ENCODE measurements at regions not wholly inside any gene's neighbourhood (a gene's known extent, or its start where the extent isn't known, plus 50 kb on each side); places are given as distances from the start of the nearest gene placed in this dataset.
"Not testable (repeated sequence)": the region's sequence is repeated elsewhere in the genome, so short reads cannot be mapped to it uniquely, and the experiment has no call there.

GRCh38 chr14:104266631-104267575, 128.5 kb downstream of the KIF26A start:
- FAIRE-seq, result no peak
- TF ChIP-seq TAF1 (IDR thresholded peaks at IDR 0.05; ENCODE audit: borderline replicate concordance, low read depth, low read length) (no peak), POLR2A (IDR thresholded peaks at IDR 0.05; ENCODE audit: low read depth, low read length) (no peak), POLR2AphosphoS5 (IDR thresholded peaks at IDR 0.05; ENCODE audit: low read depth, low read length) (no peak)
- no peak for DNase-seq (ENCODE audit: insufficient read length)

GRCh38 chr14:104267895-104268294, 129.5 kb downstream of the KIF26A start:
- DNase-seq (ENCODE audit: insufficient read length) (no peak), FAIRE-seq (no peak)
- no peak for TF ChIP-seq POLR2A (IDR thresholded peaks at IDR 0.05; ENCODE audit: low read depth, low read length)
- TF ChIP-seq TAF1 (IDR thresholded peaks at IDR 0.05; ENCODE audit: borderline replicate concordance, low read depth, low read length), result no peak
- no peak for TF ChIP-seq POLR2AphosphoS5 (IDR thresholded peaks at IDR 0.05; ENCODE audit: low read depth, low read length)

- no peak for DNase-seq (ENCODE audit: insufficient read length)
- FAIRE-seq, result no peak
- TF ChIP-seq POLR2AphosphoS5 (IDR thresholded peaks at IDR 0.05; ENCODE audit: low read depth, low read length) (no peak), TAF1 (IDR thresholded peaks at IDR 0.05; ENCODE audit: borderline replicate concordance, low read depth, low read length) (no peak), POLR2A (IDR thresholded peaks at IDR 0.05; ENCODE audit: low read depth, low read length) (no peak)
Measured at GRCh38 chr14:104268295-104268694, 129.9 kb downstream of the KIF26A start.

- FAIRE-seq (no peak), DNase-seq (ENCODE audit: insufficient read length) (no peak)
Measured at GRCh38 chr14:104268725-104269436, 130.5 kb downstream of the KIF26A start.

GRCh38 chr14:104269511-104270241, 131.3 kb downstream of the KIF26A start:
- peak; percentile 46 for FAIRE-seq
- not testable (repeated sequence) for DNase-seq (ENCODE audit: insufficient read length)

More at GRCh38 chr14:104268725-104269436, 130.5 kb downstream of the KIF26A start:
- no peak for TF ChIP-seq POLR2AphosphoS5 (IDR thresholded peaks at IDR 0.05; ENCODE audit: low read depth, low read length)
- no peak for TF ChIP-seq TAF1 (IDR thresholded peaks at IDR 0.05; ENCODE audit: borderline replicate concordance, low read depth, low read length)
- TF ChIP-seq POLR2A (IDR thresholded peaks at IDR 0.05; ENCODE audit: low read depth, low read length), result no peak

- TF ChIP-seq TAF1 (IDR thresholded peaks at IDR 0.05; ENCODE audit: borderline replicate concordance, low read depth, low read length), result no peak
- TF ChIP-seq POLR2AphosphoS5 (IDR thresholded peaks at IDR 0.05; ENCODE audit: low read depth, low read length), result no peak
- no peak for TF ChIP-seq POLR2A (IDR thresholded peaks at IDR 0.05; ENCODE audit: low read depth, low read length)
- DNase-seq (ENCODE audit: insufficient read length), result no peak
- FAIRE-seq, result no peak
Measured at GRCh38 chr14:104271391-104271790, 133.0 kb downstream of the KIF26A start.

- FAIRE-seq (no peak), DNase-seq (ENCODE audit: insufficient read length) (no peak)
- TF ChIP-seq TAF1 (IDR thresholded peaks at IDR 0.05; ENCODE audit: borderline replicate concordance, low read depth, low read length) (no peak), POLR2AphosphoS5 (IDR thresholded peaks at IDR 0.05; ENCODE audit: low read depth, low read length) (no peak), POLR2A (IDR thresholded peaks at IDR 0.05; ENCODE audit: low read depth, low read length) (no peak)
Measured at GRCh38 chr14:104274806-104275205, 136.4 kb downstream of the KIF26A start.

GRCh38 chr14:104277416-104278213, 139.2 kb downstream of the KIF26A start:
- FAIRE-seq, result no peak
- TF ChIP-seq TAF1 (IDR thresholded peaks at IDR 0.05; ENCODE audit: borderline replicate concordance, low read depth, low read length) (no peak), POLR2AphosphoS5 (IDR thresholded peaks at IDR 0.05; ENCODE audit: low read depth, low read length) (no peak), POLR2A (IDR thresholded peaks at IDR 0.05; ENCODE audit: low read depth, low read length) (no peak)
- DNase-seq (ENCODE audit: insufficient read length), result peak; percentile 5

GRCh38 chr14:104278214-104278534, 139.8 kb downstream of the KIF26A start:
- DNase-seq (ENCODE audit: insufficient read length) (no peak), FAIRE-seq (no peak)
- no peak for TF ChIP-seq POLR2AphosphoS5 (IDR thresholded peaks at IDR 0.05; ENCODE audit: low read depth, low read length)

- FAIRE-seq, result no peak
- TF ChIP-seq POLR2A (IDR thresholded peaks at IDR 0.05; ENCODE audit: low read depth, low read length) (no peak), TAF1 (IDR thresholded peaks at IDR 0.05; ENCODE audit: borderline replicate concordance, low read depth, low read length) (no peak), POLR2AphosphoS5 (IDR thresholded peaks at IDR 0.05; ENCODE audit: low read depth, low read length) (no peak)
- peak; percentile 15 for DNase-seq (ENCODE audit: insufficient read length)
Measured at GRCh38 chr14:104280085-104280901, 141.9 kb downstream of the KIF26A start.

Data from GM12892 (cell line).